Transverse colon (tissue), 4 donors: ENCODE measurements at regions not wholly inside any gene's neighbourhood (a gene's known extent, or its start where the extent isn't known, plus 50 kb on each side); places are given as distances from the start of the nearest gene placed in this dataset.

Experiments used
- DNase-seq: peaks from one replicate; pipeline ENCODE4 v3.0.0-alpha.2; 2019
- H3K27ac ChIP-seq, 4 donors: fragments of 200-600 bp; sonication (generic); 2 replicates each; pipeline ENCODE4 v1.5.1; 2016 to 2018; ENCODE audit warnings: inconsistent platforms in 4 of 4
- H3K27me3 ChIP-seq: fragments of 200-600 bp; sonication (generic); 2 replicates; pipeline ENCODE4 v1.5.1; 2017; ENCODE audit warnings: inconsistent platforms
- H3K36me3 ChIP-seq, 4 donors: fragments of 200-600 bp; sonication (generic); 2 replicates each; pipeline ENCODE4 v1.5.1; 2017 to 2019; ENCODE audit warnings: inconsistent platforms in 4 of 4
- H3K4me1 ChIP-seq, 4 donors: fragments of 200-600 bp; sonication (generic); 2 replicates each; pipeline ENCODE4 v1.5.1; 2017 to 2020; ENCODE audit warnings: inconsistent platforms in 4 of 4
- H3K4me3 ChIP-seq, 4 donors: fragments of 200-600 bp; sonication (generic); 1 replicate in 1 of 4; 2 replicates in 3 of 4; pipeline versions ENCODE4 v1.5.1 to v1.6.1; 2017 to 2019; ENCODE audit warnings: inconsistent platforms in 4 of 4
- H3K9me3 ChIP-seq, 2 donors: fragments of 200-600 bp; sonication (generic); 2 replicates each; pipeline ENCODE4 v1.5.1; 2017 to 2019; ENCODE audit warnings: inconsistent platforms in 2 of 2
- CTCF ChIP-seq, 5 experiments: fragments of 200-600 bp in 3 of 5; fragments of 450-650 bp in 2 of 5; sonication (generic) in 3 of 5; IDR thresholded peaks; 1 replicate in 2 of 5; 2 replicates in 3 of 5; pipeline ENCODE4 v1.5.1; 2016 to 2017; ENCODE audit warnings: antibody characterized with exemption in 5 of 5, inconsistent platforms in 3 of 5, mild to moderate bottlenecking in 2 of 5, moderate library complexity in 1 of 5
- EP300 ChIP-seq: sonication (generic); formaldehyde crosslinking; IDR thresholded peaks from one replicate; pipeline ENCODE4 v1.6.1; 2017; ENCODE audit warnings: antibody characterized with exemption, low read depth
- POLR2A ChIP-seq: fragments of 450-650 bp; IDR thresholded peaks from one replicate; pipeline ENCODE4 v1.6.1; 2016; ENCODE audit warnings: antibody characterized with exemption, mild to moderate bottlenecking, moderate library complexity
- POLR2AphosphoS5 ChIP-seq, 3 donors: sonication (generic); formaldehyde crosslinking; IDR thresholded peaks; one replicate each; pipeline ENCODE4 v1.6.1; 2016; ENCODE audit warnings: antibody characterized with exemption in 3 of 3
- WGBS, 2 donors: methylation state at CpG; one replicate each; pipeline ENCODE4 v1.1.5; 2018; ENCODE audit warnings: low coverage in 1 of 2; 5-methylcytosine and 5-hydroxymethylcytosine counted together
- in situ Hi-C, 4 donors: fragments of 200-750 bp; cut with MboI; loops; one replicate each; pipeline versions ENCODE4 v1.15.0 to v1.15.1; 2017; ENCODE audit warnings: low sequenced_read_pairs in 3 of 4, low pct_ligation_motif_present in 1 of 4, low pct_unique_long_range_greater_than_20kb in 1 of 4
- intact Hi-C: fragments of 100-400 bp; cut with DNase I; formaldehyde crosslinking; loops from one replicate; pipeline ENCODE4 v1.15.1; 2023; ENCODE audit warnings: low total_unique reads

- Histone ChIP-seq H3K27me3 (no peaks in the 10 kb centered on the region), H3K9me3 (no peaks in the 10 kb centered on the region), H3K36me3 (no peaks in the 10 kb centered on the region), H3K27ac (no peak overlapping the region), H3K4me1 (no peaks in the 10 kb centered on the region), H3K4me3 (no peak overlapping the region)
- no peak for TF ChIP-seq POLR2A
- TF ChIP-seq CTCF (IDR thresholded peaks at IDR 0.05) = no peak
- no peak for TF ChIP-seq EP300
- TF ChIP-seq POLR2AphosphoS5 (IDR thresholded peaks at IDR 0.05) = no peak
- DNase-seq = no peak
- intact Hi-C loops = loop anchor here (5.0 kb wide), 1 partner anchor 1088 kb away; no protein-coding TSS in a partner anchor
- in situ Hi-C loops = no loop called here
Measured at GRCh38 chr2:76320716-76321115, 610.0 kb upstream of the GCFC2 start.

DNA sequence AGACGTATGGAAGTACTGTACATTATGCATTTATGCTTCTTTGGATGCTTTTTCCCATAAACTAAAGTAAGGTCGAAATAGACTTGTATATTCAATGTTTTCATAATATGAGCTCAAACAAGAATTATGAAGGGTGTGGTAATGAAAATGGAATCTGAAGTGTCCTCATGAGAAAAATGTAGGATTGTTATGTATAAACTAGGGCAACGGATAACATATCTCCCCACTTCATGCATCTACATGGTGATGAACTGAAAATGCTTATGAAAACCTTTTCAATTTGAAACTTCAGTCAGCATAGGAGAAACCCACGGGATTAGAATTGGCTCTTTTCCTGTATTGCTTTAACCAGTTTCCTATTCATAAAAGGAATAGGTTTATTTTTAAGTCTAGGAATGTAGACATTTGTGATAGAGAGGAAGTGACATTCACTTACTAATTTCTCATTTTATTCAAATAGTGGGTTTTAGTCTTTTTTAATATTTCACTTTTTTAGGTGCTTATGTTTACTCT lies 608.2 kb upstream of the GCFC2 start:
- Histone ChIP-seq H3K4me3 (no peak overlapping the region), H3K27me3 (no peaks in the 10 kb centered on the region), H3K36me3 (no peaks in the 10 kb centered on the region), H3K27ac (no peak overlapping the region), H3K9me3 (no peaks in the 10 kb centered on the region), H3K4me1 (no peaks in the 10 kb centered on the region)
- TF ChIP-seq POLR2A (no peak), CTCF (IDR thresholded peaks at IDR 0.05) (no peak), POLR2AphosphoS5 (IDR thresholded peaks at IDR 0.05) (no peak), EP300 (no peak)
- intact Hi-C loops = no loop called here
- in situ Hi-C loops = no loop called here
- no peak for DNase-seq
- 64 to 75% methylated on average over 4 of the region's 4 CpGs for WGBS, 2 donors

- in situ Hi-C loops = no loop called here
- 55 to 58% methylated on average over 6 of the region's 6 CpGs for WGBS, 2 donors
- TF ChIP-seq POLR2A (no peak), EP300 (no peak), POLR2AphosphoS5 (IDR thresholded peaks at IDR 0.05) (no peak), CTCF (IDR thresholded peaks at IDR 0.05) (no peak)
- Histone ChIP-seq H3K27me3 (no peaks in the 10 kb centered on the region), H3K27ac (no peak overlapping the region), H3K4me3 (no peak overlapping the region), H3K36me3 (no peaks in the 10 kb centered on the region), H3K4me1 (no peaks in the 10 kb centered on the region), H3K9me3 (no peaks in the 10 kb centered on the region)
- no peak for DNase-seq
- intact Hi-C loops = no loop called here
Measured at GRCh38 chr2:76316691-76317090, 606.0 kb upstream of the GCFC2 start.

DNA sequence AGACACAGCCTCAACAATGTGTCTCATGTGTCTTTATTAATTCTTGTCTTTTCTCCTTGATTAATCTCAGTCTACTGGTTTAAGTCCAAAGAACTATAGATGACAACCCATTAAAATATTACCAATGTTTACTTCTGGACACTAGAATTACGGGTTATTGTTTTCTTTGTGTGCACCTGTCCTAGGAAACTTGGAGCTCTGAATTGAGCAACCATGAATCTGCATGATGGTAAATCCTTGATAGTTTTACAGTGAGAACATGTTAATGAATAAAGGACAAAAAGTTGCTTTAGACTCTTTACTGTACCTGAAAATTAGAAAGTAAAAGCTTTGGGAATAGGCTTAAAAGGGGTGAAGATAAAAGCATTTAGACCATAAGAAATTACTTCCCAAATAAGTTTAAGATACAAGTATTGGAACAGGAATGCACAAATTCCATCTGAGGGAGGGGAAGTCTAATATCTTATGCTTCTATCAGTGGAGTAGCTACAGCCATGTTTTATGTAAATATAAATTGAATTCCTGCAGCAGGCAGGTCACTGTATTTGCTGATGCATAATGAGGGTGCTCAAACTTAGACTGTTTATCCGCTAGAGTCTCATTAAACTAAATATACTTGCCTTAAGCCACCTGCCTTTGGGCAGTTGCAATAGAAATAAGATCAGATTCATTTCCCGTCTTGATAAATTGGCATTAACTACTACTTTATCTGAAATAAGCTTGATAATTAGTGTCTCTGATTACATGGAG lies 603.7 kb upstream of the GCFC2 start:
- no peaks in the 10 kb centered on the region for H3K36me3 ChIP-seq
- TF ChIP-seq CTCF (IDR thresholded peaks at IDR 0.05) = no peak
- no peak for TF ChIP-seq POLR2A
- TF ChIP-seq POLR2AphosphoS5 (IDR thresholded peaks at IDR 0.05) = no peak
- no peak for TF ChIP-seq EP300
- 7 to 17% methylated on average over 2 to 3 of the region's 3 CpGs for WGBS, 2 donors
- intact Hi-C loops (no loop called here), in situ Hi-C loops (no loop called here)
- no peaks in the 10 kb centered on the region for H3K9me3 ChIP-seq
- no peaks in the 10 kb centered on the region for H3K27me3 ChIP-seq
- no peak overlapping the region for H3K4me3 ChIP-seq
- H3K27ac ChIP-seq = no peak overlapping the region
- no peak for DNase-seq
- H3K4me1 ChIP-seq = no peaks in the 10 kb centered on the region
